Body of pancreas (tissue), 4 donors: ENCODE measurements at regions not wholly inside any gene's neighbourhood (a gene's known extent, or its start where the extent isn't known, plus 50 kb on each side); places are given as distances from the start of the nearest gene placed in this dataset.

Source experiments
- CTCF ChIP-seq, 7 experiments: fragments of 450-650 bp in 4 of 7; fragments of 200-600 bp in 3 of 7; sonication (generic) in 3 of 7; IDR thresholded peaks; one replicate each; pipeline ENCODE4 v1.5.1; 2016 to 2019; ENCODE audit warnings: antibody characterized with exemption in 7 of 7
- POLR2A ChIP-seq, 3 donors: fragments of 450-650 bp; IDR thresholded peaks; one replicate each; pipeline ENCODE4 v1.6.1; 2016; ENCODE audit warnings: antibody characterized with exemption in 3 of 3, mild to moderate bottlenecking in 2 of 3

- TF ChIP-seq POLR2A (IDR thresholded peaks at IDR 0.05) (no peak), CTCF (IDR thresholded peaks at IDR 0.05) (no peak)
Observed at GRCh38 chr5:131000289-131000688, 164.8 kb downstream of the HINT1 start.
